Large intestine (tissue), 3 donors: ENCODE measurements at regions not wholly inside any gene's neighbourhood (a gene's known extent, or its start where the extent isn't known, plus 50 kb on each side); places are given as distances from the start of the nearest gene placed in this dataset.
"Not testable (repeated sequence)": the region's sequence is repeated elsewhere in the genome, so short reads cannot be mapped to it uniquely, and the experiment has no call there.

ENCODE experiments used
- DNase-seq, 2 donors: peaks; one replicate each; pipeline versions ENCODE4 v3.0.0 to v3.0.0-alpha.2; 2013
- H3K27ac ChIP-seq: one replicate; pipeline ENCODE4 v1.5.1; 2013; ENCODE audit warnings: low read length
- H3K27me3 ChIP-seq: 2 replicates; pipeline ENCODE4 v1.6.1; 2013; ENCODE audit warnings: low read length; ENCODE audit not compliant: control insufficient read depth, insufficient read depth
- H3K36me3 ChIP-seq: 2 replicates; pipeline ENCODE4 v1.6.1; 2013; ENCODE audit warnings: low read length; ENCODE audit not compliant: control insufficient read depth, insufficient read depth
- H3K4me1 ChIP-seq: one replicate; pipeline ENCODE4 v1.6.1; 2013; ENCODE audit warnings: low read length; ENCODE audit not compliant: control insufficient read depth, insufficient read depth
- H3K4me3 ChIP-seq: one replicate; pipeline ENCODE4 v1.5.1; 2013; ENCODE audit warnings: low read length
- H3K9me3 ChIP-seq: one replicate; pipeline ENCODE4 v1.6.1; 2013; ENCODE audit warnings: mild to moderate bottlenecking, low read depth, low read length, moderate library complexity; ENCODE audit not compliant: control insufficient read depth
- WGBS: methylation state at CpG from one replicate; pipeline ENCODE4 v1.1.5; 2013; ENCODE audit warnings: low lambda C conversion rate; ENCODE audit not compliant: insufficient coverage; 5-methylcytosine and 5-hydroxymethylcytosine counted together

- Histone ChIP-seq H3K4me1 (no peaks in the 10 kb centered on the region), H3K4me3 (no peak overlapping the region), H3K9me3 (no peaks in the 10 kb centered on the region), H3K36me3 (no peaks in the 10 kb centered on the region), H3K27ac (no peak overlapping the region), H3K27me3 (no peaks in the 10 kb centered on the region)
- DNase-seq: no peak
Measured at GRCh38 chr10:61272781-61273180, 180.4 kb downstream of the TMEM26 start.

GRCh38 chr10:61271127-61271780, 181.9 kb downstream of the TMEM26 start:
- 40% methylated on average over 1 of the region's 3 CpGs for WGBS
- no peaks in the 10 kb centered on the region for H3K27me3 ChIP-seq
- no peak for DNase-seq
- no peaks in the 10 kb centered on the region for H3K9me3 ChIP-seq
- no peak overlapping the region for H3K27ac ChIP-seq
- H3K4me1 ChIP-seq: no peaks in the 10 kb centered on the region
- no peak overlapping the region for H3K4me3 ChIP-seq
- H3K36me3 ChIP-seq: no peaks in the 10 kb centered on the region

- H3K27ac ChIP-seq: no peak overlapping the region
- no peaks in the 10 kb centered on the region for H3K9me3 ChIP-seq
- H3K4me3 ChIP-seq: no peak overlapping the region
- no peaks in the 10 kb centered on the region for H3K27me3 ChIP-seq
- WGBS: no CpG with 5 or more reads among the region's 1 CpG
- no peaks in the 10 kb centered on the region for H3K4me1 ChIP-seq
- no peaks in the 10 kb centered on the region for H3K36me3 ChIP-seq
- no peak for DNase-seq
Measured at GRCh38 chr10:61263518-61263917, 189.7 kb downstream of the TMEM26 start.

- H3K27ac ChIP-seq: no peak overlapping the region
- 81% methylated on average over 3 of the region's 3 CpGs for WGBS
- H3K4me1 ChIP-seq: no peaks in the 10 kb centered on the region
- no peak overlapping the region for H3K4me3 ChIP-seq
- H3K27me3 ChIP-seq: no peaks in the 10 kb centered on the region
- H3K9me3 ChIP-seq: no peaks in the 10 kb centered on the region
- no peak for DNase-seq
- H3K36me3 ChIP-seq: no peaks in the 10 kb centered on the region
Measured at GRCh38 chr10:61262486-61263261, 190.5 kb downstream of the TMEM26 start.

GRCh38 chr10:61257956-61258496, 195.2 kb downstream of the TMEM26 start:
- no peak for DNase-seq
- Histone ChIP-seq H3K27ac (no peak overlapping the region), H3K4me3 (no peak overlapping the region), H3K36me3 (no peaks in the 10 kb centered on the region), H3K4me1 (no peaks in the 10 kb centered on the region), H3K9me3 (no peaks in the 10 kb centered on the region), H3K27me3 (no peaks in the 10 kb centered on the region)

GRCh38 chr10:61257136-61257535, 196.0 kb downstream of the TMEM26 start:
- no peak overlapping the region for H3K27ac ChIP-seq
- H3K9me3 ChIP-seq: no peaks in the 10 kb centered on the region
- H3K27me3 ChIP-seq: no peaks in the 10 kb centered on the region
- no peaks in the 10 kb centered on the region for H3K36me3 ChIP-seq
- no CpG with 5 or more reads among the region's 6 CpGs for WGBS
- no peaks in the 10 kb centered on the region for H3K4me1 ChIP-seq
- no peak overlapping the region for H3K4me3 ChIP-seq
- DNase-seq: no peak

GRCh38 chr10:61252326-61252725, 200.9 kb downstream of the TMEM26 start:
- no CpG with 5 or more reads among the region's 1 CpG for WGBS
- H3K9me3 ChIP-seq, H3K27me3 ChIP-seq, H3K27ac ChIP-seq, DNase-seq, H3K36me3 ChIP-seq, H3K4me1 ChIP-seq, H3K4me3 ChIP-seq: not testable (repeated sequence)

- H3K36me3 ChIP-seq: no peaks in the 10 kb centered on the region
- no peak overlapping the region for H3K27ac ChIP-seq
- H3K4me1 ChIP-seq: no peaks in the 10 kb centered on the region
- no peaks in the 10 kb centered on the region for H3K27me3 ChIP-seq
- no CpG with 5 or more reads among the region's 1 CpG for WGBS
- DNase-seq: no peak
- H3K9me3 ChIP-seq: no peaks in the 10 kb centered on the region
- no peak overlapping the region for H3K4me3 ChIP-seq
Measured at GRCh38 chr10:61251089-61251488, 202.1 kb downstream of the TMEM26 start.

- no peaks in the 10 kb centered on the region for H3K36me3 ChIP-seq
- no peaks in the 10 kb centered on the region for H3K4me1 ChIP-seq
- no peak for DNase-seq
- no CpG with 5 or more reads among the region's 2 CpGs for WGBS
- no peaks in the 10 kb centered on the region for H3K9me3 ChIP-seq
- no peaks in the 10 kb centered on the region for H3K27me3 ChIP-seq
- H3K27ac ChIP-seq: no peak overlapping the region
- H3K4me3 ChIP-seq: no peak overlapping the region
Measured at GRCh38 chr10:61250131-61250530, 203.1 kb downstream of the TMEM26 start.

- H3K4me3 ChIP-seq: no peak overlapping the region
- no peak overlapping the region for H3K27ac ChIP-seq
- H3K36me3 ChIP-seq: no peaks in the 10 kb centered on the region
- no peak for DNase-seq
- no peaks in the 10 kb centered on the region for H3K4me1 ChIP-seq
- H3K9me3 ChIP-seq: no peaks in the 10 kb centered on the region
- no peaks in the 10 kb centered on the region for H3K27me3 ChIP-seq
Measured at GRCh38 chr10:61248013-61248412, 205.2 kb downstream of the TMEM26 start.

GRCh38 chr10:61244261-61244775, 208.9 kb downstream of the TMEM26 start:
- Histone ChIP-seq H3K9me3 (no peaks in the 10 kb centered on the region), H3K4me1 (no peaks in the 10 kb centered on the region), H3K27me3 (no peaks in the 10 kb centered on the region), H3K36me3 (no peaks in the 10 kb centered on the region), H3K4me3 (no peak overlapping the region), H3K27ac (no peak overlapping the region)
- DNase-seq: no peak
